Anterior cingulate cortex (tissue), 58 donors: ENCODE measurements at regions not wholly inside any gene's neighbourhood (a gene's known extent, or its start where the extent isn't known, plus 50 kb on each side); places are given as distances from the start of the nearest gene placed in this dataset.

Experiments
- DNase-seq, 58 donors: peaks; one replicate each; lab custom pipeline; 2025; lab: John Stamatoyannopoulos, UW

DNA sequence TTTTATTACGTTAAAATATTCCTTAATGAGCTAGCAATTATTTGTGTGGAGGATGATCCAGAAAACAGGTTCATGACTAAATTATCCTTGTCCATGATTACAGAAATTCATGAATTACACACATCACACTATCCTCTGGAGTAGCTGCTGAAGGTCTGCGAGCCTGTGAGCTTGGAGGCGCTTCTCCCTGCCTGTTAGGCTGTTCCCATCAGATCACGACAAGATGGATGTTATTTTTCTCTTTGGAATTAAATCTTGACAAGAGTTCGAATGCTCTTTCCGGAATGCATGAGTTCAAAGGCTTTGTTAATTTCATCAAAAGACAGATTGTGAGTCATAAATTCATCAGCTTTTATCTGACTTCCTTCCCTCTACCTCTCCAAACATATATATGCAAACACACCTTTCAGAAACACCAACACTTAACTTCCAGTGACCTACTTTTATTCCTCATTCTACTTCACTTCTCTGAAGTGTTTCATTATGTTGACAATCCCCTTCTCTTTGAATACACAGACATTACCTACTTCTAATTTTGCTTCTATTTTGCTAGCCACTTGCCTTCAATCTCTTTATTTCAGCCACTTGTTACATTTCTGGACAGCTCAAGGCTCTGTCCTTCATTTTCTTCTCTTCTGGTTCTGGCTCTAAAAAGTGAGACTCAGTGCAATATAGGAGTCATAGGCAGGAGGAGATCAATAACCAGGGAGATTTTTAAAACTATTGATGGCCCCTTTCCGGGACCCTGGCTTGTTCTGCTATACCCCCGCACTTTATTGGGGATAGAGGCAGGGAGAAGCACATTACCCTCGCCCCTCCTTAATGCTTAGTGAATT is 274.6 kb downstream of the BTG1 start:
- DNase-seq = no peak

DNA sequence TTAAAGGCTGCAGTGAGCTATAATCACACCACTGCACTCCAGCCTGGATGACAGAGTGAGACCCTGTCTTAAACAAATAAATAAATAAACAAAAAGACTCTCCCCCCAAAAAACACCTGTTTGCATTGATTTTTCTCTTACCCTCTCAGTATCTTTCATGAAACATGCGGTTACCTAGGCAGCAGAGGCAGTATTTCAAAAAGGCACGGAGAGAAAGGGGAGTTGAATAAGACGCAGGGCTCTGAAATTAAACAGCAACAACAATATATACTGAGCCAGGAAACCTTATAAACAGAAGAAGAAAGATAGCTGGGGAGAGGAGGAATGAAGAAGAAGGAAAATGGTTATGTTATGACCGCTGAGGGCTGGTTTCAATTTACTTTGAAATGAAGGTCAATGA is 277.6 kb downstream of the BTG1 start:
- DNase-seq = no peak

DNA sequence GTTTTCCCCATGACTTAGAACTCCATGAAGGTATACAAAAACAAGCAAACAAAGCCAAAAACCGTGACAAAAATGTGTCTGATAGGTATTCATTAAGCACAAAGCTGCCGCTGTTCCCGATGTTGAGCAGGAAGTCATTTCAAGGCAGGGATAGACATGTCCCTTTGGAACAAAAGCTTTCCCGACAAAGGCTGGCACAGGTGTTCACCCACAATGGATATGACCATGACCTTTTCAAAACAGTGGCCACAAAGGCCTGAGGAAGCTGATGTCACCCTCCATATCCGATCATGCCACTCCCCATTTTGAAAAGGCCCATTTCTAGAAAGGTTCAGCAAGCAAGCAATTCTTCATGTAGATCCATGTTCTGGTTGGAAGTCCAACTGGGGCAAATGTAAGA is 279.1 kb downstream of the BTG1 start:
- no peak for DNase-seq

DNA sequence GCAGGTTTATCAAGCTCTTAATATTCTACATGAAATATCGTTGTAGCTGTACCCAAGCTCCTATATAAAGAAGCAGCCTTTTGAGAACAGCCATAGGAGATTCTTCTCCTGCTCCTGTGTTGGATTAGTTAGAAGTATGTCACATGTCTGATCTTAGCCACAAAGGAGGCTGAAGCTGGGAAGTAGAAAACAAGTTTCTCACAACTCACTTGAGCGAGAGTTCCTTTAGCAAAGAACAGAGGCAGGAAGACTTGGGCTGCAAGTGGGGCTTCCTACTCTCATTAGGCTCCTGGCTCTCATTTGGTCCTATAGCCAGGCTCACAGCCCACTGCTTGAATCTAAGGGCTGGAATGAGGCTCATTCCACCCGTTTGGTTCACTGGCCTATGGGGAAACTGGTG is 281.9 kb downstream of the BTG1 start:
- no peak for DNase-seq

DNA sequence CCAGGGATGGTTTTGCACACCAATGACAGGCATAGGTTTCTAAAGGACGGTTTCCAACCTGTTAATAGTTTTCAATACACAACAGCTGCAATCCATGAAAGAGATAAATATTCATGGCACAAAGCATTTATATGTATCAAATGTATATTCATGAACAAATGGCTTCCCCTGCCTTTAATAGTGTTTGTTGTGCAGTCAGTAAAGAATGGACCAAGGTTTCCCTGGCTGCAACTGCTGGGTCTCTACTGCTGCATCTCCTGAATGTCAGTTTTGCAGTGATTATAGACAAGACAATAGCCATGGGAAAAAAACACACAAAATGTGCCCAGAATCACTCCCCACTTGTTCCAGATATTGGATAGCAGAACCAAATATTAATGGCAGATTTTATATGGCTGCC is 284.1 kb downstream of the BTG1 start:
- no peak for DNase-seq

DNA sequence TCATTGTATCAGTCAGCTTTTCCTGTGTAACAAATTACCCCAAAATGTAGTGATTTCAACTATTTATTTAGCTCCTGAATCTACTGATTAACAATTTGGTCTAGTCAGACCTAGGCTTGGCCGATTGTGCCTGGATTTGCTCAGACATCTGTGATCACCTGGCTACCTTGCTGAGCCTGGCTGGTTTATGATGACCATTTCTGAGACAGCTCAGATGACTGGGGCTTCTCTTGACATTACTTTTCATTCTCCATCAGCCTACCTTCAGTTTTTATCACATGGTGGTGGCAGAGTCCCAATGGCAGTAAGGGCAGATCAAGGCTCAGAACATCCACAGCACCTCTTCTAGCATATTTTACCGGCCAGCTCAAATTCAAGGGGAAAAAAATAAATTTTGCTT is 286.3 kb downstream of the BTG1 start:
- no peak for DNase-seq

DNA sequence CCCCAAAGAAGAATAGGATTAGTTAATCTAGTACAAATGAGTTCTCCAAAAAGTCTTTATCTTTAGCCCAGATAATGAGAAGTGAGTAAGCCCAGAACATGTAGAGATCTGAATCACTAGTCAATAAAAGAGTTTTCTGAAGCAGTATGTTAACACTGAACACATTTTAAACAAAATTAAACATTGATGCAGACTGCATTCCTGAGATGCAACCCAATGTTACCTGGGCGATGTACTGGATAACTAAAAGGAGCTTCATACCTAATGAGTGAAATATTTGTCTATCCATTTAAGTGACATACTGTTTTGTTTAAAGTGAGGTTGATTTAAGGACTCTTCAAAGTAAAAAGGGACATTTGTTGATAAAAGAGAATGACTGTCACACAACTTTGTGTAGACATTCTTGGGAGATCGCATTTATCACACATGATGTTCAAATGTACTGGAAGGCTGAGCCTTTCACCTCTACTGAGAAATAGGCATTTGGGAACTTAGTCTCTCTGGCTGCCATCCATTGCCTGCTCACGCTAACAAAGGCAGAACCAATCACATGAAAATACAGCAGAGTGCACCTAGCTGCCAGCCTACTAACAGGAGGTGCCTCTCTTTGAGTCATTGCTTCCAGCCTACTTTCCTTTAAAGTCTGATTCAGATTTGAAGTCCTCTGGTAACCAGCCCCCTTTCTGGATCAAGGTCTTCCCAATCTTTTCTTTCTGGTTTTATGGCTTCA is 287.7 kb downstream of the BTG1 start:
- no peak for DNase-seq

DNA sequence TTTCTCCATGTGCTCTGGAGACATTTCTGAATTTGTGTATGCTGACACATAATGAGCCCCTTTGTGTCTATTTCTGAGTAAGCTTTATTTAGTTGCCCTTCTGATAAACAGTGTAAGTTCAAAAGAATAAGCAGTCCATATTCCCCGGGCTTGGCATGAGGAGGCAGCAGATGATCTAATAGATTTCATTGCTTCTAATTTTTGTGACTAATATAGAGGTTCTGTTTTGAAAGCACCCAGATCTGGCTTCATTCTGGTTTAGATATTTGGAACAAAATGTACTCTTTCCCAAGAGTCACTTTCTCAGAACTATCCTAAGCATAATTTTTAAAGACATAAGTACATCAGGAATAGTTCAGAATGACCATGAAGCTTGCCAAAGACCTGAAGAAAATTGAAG is 290.9 kb downstream of the BTG1 start:
- no peak for DNase-seq

DNA sequence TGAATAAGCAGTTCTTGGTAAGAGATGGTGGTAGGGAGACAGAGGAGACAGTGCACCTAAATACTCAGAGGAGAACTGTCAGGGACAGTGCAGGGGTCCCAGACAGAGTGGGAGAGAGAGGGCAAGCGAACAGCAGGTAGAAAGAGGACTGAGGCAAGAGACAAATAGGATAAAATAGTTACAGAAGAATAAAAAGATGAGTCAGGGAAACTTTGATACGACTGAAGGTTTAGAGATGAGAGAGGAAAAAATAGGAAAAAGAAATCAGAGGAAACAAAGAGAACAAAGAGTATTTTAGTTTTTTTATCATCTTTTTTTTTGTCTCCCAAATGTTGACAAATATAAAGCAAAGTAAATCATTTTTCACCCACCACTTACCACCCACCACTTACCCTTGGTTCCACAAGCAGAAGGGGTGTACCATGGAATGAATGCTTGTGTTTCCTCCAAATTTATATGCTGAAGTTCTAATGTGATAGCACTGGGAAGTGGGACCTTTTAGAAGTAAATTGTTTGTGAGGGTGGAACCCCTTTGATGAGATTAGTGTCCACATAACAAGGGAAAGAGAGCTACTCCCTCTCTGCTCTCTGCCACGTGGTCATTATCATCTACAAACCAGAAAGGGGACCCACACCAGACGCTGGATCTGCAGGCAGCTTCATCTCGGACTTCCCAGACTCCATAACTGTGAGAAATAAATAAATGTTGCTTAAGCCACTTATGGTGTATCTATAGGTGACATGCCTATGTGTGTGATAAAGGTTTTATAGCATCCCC is 292.1 kb downstream of the BTG1 start:
- DNase-seq = no peak

DNA sequence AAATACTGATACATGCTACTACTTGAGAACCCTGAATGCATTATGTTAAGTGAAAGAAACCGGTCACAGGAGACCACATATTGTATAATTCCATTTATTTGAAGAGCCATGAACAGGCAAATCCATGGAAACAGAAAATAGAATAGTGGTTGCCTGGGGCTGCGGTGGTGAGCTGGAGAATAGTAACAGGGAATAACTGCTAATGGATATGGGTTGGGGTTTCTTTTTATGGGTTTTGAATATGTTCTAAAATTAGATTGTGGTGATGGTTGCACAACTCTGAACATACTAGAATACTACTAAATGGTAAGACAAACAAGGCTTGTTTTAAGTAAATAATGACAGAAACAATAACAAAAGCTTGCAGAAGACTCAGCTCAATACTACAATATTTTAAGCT is 293.0 kb downstream of the BTG1 start:
- DNase-seq = no peak

DNA sequence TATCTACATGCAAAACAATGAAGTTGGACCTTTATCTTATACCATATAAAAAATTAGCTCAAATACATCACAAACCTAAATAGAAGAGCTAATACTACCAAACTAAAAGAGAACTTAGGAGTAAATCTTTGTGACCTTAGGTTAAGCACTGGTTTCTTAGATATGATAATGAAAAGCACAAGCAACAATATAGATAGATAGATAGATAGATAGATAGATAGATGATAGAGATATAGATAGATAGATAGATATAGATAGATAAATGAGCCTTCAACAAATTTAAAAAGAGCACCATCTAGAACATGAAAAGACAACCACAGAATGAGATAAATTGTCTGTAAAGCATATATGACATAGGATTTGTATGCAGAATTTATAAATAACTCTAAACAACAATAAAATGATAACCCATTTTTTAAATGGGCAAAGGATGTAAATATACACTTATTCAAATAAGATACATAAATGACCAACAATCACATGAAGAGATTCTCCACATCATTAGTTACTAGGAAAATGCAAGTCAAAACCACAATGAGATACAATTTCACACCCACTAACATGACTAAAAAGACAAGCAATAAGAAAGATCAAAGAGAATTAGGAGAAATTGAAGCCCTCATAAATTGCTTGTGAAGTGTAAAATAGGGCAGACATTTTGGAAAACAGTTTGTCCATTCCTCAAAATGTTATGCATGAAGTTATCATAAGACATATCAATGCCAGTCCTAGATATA is 293.7 kb downstream of the BTG1 start:
- DNase-seq = no peak

DNA sequence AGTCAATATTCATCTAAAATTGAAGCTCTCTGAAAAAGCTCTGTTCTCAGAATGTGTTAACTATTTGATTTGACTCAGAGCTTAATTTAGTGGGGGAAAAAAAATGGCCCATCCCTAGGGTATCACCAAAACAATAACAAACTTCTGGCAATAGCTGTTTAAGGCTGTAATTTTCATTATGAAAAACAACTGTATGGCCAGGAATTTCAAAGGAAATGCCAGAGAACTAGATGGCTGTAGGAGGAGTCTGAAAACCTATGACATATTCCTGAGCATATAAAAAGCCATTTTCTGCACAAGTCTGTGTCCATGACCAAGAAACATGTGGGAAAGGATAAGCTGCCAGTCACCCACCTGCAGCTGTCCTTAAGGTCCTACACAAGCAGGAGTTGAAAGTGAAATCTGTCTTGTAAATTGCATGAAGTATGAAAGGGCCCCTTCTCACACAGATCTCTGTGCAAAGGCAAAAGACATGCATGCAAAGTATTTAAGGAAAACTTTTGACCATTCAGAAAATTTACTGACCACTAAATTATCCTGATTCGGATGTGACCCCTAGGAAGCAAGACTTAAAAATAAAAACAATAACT is 299.1 kb downstream of the BTG1 start:
- DNase-seq = no peak

DNA sequence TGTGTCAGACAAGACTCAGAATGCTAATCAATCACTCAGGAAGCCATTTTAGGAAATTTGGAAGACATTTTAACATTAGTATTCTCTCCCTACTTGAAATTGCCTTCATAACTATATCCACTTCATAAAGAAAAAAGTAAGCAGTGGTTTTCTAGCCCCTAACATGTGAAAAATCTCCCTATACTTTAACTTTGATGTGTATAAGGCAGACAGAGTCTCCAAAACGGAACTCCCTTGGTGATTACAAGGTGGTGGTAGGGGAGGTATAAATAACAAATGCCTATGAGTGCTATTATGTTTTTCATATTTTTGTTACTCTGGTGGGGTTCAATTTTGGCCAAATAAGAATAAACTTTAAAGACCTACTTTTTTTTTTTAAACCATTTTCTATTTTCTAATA is 300.3 kb downstream of the BTG1 start:
- no peak for DNase-seq

DNA sequence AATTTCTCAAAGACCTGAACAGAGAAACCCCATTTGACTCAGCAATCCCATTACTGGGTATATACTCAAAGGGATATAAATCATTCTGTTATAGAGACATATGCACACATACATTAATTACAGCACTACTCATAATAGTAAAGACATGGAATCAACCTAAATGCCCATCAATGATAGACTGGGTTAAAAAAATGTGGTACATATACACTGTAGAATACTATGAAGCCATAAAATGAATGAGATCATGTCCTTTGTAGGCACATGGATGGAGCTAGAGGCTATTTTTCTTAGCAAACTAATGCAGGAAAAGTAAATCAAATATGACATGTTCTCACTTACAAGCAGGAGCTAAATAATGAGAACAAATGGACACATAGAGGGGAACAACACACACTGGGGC is 303.8 kb downstream of the BTG1 start:
- no peak for DNase-seq

DNA sequence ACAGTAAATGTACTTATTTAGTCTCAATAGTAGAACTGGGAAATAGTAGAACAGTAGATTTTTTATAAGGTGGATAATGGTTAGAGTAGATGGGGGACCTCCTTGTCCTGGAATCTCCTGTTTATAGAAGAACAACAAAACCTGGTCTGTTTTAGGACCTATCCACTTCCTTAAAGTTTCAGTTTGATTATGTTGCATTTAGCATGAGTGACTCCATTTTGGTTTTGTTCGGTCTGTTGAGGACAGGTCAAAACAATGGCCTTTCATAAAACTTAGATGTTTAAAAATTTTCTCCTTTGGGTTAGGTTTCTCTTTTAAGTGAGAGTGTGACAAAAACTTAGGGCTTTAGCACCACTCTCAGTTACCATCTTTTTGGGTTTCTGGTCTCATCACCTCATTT is 308.9 kb downstream of the BTG1 start:
- DNase-seq = no peak

DNA sequence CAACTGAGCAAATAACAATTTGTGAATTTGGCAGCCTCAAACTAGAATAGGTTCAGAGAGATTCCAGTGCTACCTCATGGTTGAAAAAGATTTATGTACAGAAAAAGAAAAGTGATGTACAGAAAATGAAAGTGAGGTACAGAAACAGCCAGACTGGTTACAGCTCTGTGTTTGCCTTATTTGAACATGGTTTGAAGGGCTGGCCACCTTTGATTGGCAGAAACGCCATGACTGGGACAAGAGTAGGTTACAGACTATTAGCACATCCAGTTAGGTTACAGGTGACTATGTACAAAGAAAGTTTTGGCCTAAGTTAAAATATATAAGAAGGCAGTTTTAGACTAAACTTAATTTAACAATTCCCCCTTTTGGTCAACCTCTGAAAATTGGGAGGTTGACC is 309.4 kb downstream of the BTG1 start:
- DNase-seq = no peak

DNA sequence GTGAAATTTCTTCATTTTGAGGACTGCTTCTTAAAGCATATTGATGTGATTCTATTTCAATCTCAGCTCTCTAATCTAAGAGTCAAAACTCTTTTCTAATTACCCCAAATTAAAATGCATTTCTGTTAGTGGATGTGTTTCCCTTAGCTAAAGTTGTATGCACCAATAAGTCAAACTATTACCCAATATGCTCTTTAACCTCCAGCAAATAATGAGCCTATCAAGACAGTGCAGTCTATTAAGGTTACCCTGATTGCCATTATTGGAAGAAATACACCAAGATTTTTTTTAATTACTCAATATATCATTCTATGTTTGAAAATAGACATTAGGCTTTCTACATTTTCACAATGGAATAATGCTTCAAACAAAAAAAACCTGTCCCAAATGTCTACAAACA is 310.0 kb downstream of the BTG1 start:
- no peak for DNase-seq

DNA sequence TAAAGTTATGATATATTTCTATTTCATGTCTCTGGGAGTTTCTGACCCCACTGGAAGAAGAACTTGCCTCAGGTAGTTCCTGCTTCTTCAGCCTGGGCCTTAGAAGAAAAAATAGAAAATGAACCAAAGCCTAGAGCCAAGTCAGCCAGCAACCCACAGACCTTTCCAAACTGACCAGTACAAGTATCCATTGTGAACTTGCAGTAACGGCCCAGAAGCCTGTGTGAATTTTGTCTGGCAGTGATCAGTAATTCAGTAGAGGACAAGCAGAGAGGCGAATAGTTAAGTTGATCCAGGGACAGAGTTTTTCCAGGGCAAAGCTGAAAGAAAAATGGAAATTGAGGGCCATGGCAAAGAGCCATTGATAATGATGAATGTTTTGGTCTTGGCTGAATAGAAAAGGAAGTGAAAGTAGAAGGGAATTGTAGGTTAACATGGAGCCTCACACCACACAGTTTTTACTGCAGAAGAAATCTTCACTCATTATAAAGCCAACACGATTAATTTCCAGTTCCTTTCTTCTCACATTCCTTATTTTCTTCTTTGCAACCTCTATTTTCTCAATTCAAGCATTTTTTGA is 311.8 kb downstream of the BTG1 start:
- peak in 18 of 58 donors; percentile 1 to 60 (median 9) for DNase-seq

DNA sequence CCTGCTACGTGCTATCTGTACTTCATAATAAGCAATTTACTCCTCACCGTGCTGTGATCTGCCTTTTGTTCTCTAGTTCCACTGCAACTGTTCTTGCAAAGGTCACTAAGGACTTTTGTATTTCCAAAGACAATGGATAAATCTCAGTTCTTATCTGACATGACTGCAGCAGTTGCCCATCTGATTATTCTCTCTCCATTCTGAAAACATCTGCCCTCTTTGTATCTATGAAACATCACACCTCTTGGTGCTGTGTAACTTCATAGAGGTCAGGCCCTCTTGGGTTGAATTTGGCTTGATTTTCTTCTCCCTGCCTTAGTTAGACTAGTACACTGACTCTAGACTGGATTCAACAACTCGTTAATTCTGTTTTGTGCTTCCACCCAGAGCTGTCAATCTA is 319.6 kb downstream of the BTG1 start:
- DNase-seq = no peak

DNA sequence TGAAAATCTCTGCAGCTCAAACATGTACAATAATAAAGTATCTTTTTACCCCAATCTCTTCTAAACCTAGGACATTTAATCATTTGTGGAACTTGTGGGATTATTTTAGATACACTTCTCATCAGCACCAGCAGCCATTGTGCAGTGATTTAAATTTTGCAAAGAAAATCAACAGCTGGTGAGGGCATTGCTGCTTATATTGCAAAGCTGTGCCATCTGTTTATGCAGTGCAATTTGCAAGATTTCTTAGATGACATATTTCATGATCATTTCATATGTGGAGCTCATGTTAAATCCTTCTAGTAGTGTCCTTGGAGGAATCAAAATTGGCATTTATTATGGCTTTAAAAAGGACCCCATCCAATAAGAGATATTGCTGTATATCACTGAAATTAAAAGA is 320.7 kb downstream of the BTG1 start:
- no peak for DNase-seq
